Activated naive CD4-positive, alpha-beta T cell treated with anti-CD3 and anti-CD28 coated beads for 36 hours (primary cell): ENCODE measurements at regions not wholly inside any gene's neighbourhood (a gene's known extent, or its start where the extent isn't known, plus 50 kb on each side); places are given as distances from the start of the nearest gene placed in this dataset.

Experiments used
- CTCF ChIA-PET: fragments of 350-600 bp; sonication (Branson Sonifier 250); formaldehyde crosslinking; loops from one replicate; lab custom pipeline; 2021; ENCODE audit warnings: antibody characterized with exemption; lab: Charles Lee
- DNase-seq: peaks from one replicate; pipeline ENCODE4 v3.0.0-alpha.2; 2020
- H3K27ac Mint-ChIP-seq: one replicate; pipeline ENCODE4 v1.8.0; 2021; ENCODE audit warnings: mild to moderate bottlenecking, mixed read lengths
- H3K27me3 Mint-ChIP-seq: one replicate; pipeline ENCODE4 v1.8.0; 2021; ENCODE audit warnings: low read depth, mixed read lengths
- H3K36me3 Mint-ChIP-seq: one replicate; pipeline ENCODE4 v1.8.0; 2021; ENCODE audit warnings: low read depth, mixed read lengths
- H3K4me1 Mint-ChIP-seq: one replicate; pipeline ENCODE4 v1.8.0; 2021; ENCODE audit warnings: low read depth, mixed read lengths
- H3K4me3 Mint-ChIP-seq: one replicate; pipeline ENCODE4 v1.8.0; 2021; ENCODE audit warnings: mild to moderate bottlenecking, moderate library complexity, mixed read lengths
- H3K9me3 Mint-ChIP-seq: one replicate; pipeline ENCODE4 v1.8.0; 2021; ENCODE audit warnings: mixed read lengths
- intact Hi-C: fragments of 100-400 bp; cut with micrococcal nuclease; formaldehyde crosslinking; loops from one replicate; pipeline ENCODE4 v1.15.1; 2023

DNA sequence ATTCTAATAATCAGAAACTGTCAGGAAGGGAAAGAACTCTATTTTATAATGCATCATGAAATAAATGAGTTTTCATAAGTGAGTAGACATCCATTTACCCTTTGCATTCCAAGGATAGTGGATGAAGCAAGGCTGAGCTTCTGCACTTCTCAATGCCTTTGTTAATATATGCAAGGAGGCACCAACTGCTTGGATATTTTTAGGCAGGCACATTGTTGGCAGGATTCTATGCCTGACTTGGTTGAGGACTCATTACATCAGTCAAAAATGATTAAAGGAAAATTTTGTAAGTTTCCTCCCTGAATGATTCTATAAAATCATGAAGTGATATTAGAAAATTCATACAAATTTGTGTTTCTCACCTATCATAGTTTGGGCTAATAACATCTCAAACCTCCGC is 612.2 kb upstream of the POM121L12 start:
- Mint-ChIP-seq H3K27me3 (no peaks in the 10 kb centered on the region), H3K4me3 (no peak overlapping the region), H3K27ac (no peak overlapping the region), H3K9me3 (peaks cover 3% of the 10 kb centered on the region), H3K36me3 (no peaks in the 10 kb centered on the region), H3K4me1 (no peaks in the 10 kb centered on the region)
- CTCF ChIA-PET: no interaction called here
- DNase-seq: no peak
- intact Hi-C loops: no loop called here

DNA sequence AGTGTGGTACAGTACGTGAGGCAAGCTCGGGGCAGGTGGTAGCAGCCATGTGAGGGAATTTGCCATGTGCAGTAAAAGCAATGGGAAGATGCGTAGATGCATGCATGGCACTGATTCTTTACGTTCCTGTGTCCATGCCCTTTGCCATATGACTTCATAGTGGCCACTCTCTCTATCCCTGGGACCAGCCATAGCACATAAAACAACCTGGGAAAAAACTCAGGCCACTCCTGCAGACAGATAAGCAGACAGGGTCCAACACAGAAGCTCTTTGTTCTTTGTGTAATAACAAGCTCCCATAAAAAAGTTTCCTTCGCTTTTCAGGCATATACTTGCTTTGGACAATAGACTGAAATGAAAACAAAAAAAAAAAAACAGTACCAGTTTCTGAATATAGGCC is 622.4 kb upstream of the POM121L12 start:
- Mint-ChIP-seq H3K36me3 (no peaks in the 10 kb centered on the region), H3K27ac (no peak overlapping the region), H3K4me3 (no peak overlapping the region), H3K4me1 (no peaks in the 10 kb centered on the region), H3K27me3 (no peaks in the 10 kb centered on the region), H3K9me3 (peaks cover 2% of the 10 kb centered on the region)
- no peak for DNase-seq
- CTCF ChIA-PET: no interaction called here
- intact Hi-C loops: no loop called here

DNA sequence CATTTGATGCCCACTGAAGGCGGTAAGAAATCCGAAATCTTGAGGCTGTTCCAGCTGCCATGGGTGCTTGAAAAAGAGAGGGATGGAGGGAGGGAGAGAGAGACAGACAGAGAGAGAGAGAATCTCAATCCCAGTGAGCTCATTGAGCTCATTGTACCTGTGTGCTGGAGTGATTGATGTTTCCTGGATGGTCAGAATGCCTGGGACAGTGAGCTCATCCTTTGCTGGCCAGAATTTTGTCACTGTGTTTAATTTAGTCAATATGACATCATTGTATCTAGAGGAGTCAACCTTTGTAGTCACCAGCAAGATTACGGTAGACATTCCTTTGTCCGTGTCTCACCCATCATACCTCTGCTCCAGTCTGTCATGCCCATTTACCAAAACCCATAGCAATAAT is 625.4 kb upstream of the POM121L12 start:
- no peaks in the 10 kb centered on the region for H3K4me1 Mint-ChIP-seq
- intact Hi-C loops: no loop called here
- H3K9me3 Mint-ChIP-seq: peaks cover 2% of the 10 kb centered on the region
- no peak for DNase-seq
- no peak overlapping the region for H3K27ac Mint-ChIP-seq
- H3K27me3 Mint-ChIP-seq: no peaks in the 10 kb centered on the region
- H3K4me3 Mint-ChIP-seq: no peak overlapping the region
- CTCF ChIA-PET: no interaction called here
- H3K36me3 Mint-ChIP-seq: no peaks in the 10 kb centered on the region

DNA sequence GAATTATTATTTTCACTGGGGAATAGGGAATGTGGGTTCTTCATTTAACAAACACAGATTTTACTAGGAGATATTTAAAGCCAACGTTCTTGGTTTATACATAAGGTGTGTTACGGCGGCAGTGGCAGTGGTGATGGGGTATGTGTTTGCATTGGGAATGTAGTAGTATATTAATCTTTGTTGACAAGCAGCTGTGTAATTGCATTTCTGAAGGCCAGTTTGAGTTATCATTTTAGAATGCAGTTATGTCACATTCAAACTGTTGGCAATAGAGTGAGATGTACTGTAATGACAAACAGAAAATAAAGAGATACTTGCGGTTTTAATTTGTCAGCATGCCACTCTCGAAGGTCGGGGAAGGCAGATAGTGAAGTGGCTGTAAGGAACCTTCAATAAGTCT is 628.6 kb upstream of the POM121L12 start:
- Mint-ChIP-seq H3K4me3 (no peak overlapping the region), H3K4me1 (no peaks in the 10 kb centered on the region), H3K27ac (no peak overlapping the region), H3K27me3 (no peaks in the 10 kb centered on the region), H3K9me3 (peaks cover 2% of the 10 kb centered on the region), H3K36me3 (no peaks in the 10 kb centered on the region)
- no peak for DNase-seq
- intact Hi-C loops: no loop called here
- CTCF ChIA-PET: no interaction called here

DNA sequence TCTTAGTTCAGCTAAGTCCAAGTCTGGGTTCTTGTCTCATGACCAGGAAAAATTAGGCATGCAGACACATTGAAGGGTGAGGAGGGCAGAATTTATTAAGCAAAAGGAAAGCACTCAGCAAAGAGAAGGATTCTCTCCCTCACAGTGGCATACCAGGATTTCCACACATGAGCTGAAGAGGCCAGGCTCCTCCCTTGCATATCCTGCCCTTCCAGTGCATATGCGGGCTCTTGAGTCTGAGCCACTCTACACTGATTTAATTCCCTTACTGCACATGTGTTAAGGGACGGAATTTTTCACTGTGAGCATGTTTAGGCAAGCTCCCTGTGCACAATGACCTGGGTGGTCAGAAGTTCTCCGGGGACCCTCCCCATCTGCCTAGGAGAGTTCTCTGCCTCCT is 652.7 kb upstream of the POM121L12 start:
- Mint-ChIP-seq H3K4me1 (no peaks in the 10 kb centered on the region), H3K27ac (no peak overlapping the region), H3K9me3 (peaks cover 15% of the 10 kb centered on the region), H3K27me3 (no peaks in the 10 kb centered on the region), H3K36me3 (no peaks in the 10 kb centered on the region), H3K4me3 (no peak overlapping the region)
- intact Hi-C loops: no loop called here
- CTCF ChIA-PET: no interaction called here
- no peak for DNase-seq

DNA sequence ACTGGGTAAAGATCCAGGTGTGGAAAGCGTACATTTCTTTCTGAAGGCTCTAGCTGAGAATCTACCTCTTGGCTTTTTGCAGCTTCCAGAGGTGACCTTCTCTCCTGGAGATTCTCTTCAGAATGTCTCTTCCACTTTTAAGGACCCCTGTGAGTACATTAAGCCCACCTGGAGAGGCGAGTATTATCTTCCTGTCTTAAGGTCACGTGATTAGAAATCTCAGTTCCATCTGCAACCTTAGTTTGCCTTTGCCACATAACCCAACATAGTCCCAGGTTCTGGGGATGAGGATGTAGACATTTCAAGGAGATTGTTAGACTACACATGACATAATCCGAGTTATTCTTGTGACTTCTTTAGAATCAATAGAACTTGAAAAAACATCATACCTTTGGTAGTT is 665.5 kb upstream of the POM121L12 start:
- DNase-seq: no peak
- no peaks in the 10 kb centered on the region for H3K4me1 Mint-ChIP-seq
- intact Hi-C loops: no loop called here
- no peak overlapping the region for H3K27ac Mint-ChIP-seq
- H3K27me3 Mint-ChIP-seq: no peaks in the 10 kb centered on the region
- no peaks in the 10 kb centered on the region for H3K36me3 Mint-ChIP-seq
- CTCF ChIA-PET: no interaction called here
- H3K9me3 Mint-ChIP-seq: peaks cover 8% of the 10 kb centered on the region
- no peak overlapping the region for H3K4me3 Mint-ChIP-seq

DNA sequence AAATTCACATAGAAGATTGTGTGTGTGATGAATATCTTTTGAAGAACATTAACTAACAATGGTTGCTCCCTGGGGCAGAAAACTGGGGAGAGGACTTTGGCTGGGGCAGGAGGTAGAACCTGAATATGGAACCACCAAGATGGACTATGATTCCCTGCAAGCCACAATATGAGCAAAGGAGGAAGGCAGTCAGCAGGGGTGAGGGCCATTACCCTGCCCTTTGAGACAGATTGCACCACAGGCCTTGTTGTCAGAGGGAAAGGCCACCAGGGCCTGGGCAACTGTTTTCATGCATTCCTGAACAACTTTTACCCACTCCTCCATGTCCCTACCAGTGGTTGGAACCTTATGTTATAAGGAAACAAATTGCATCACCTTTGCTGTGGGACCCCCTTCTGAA is 670.1 kb upstream of the POM121L12 start:
- H3K36me3 Mint-ChIP-seq: no peaks in the 10 kb centered on the region
- H3K4me3 Mint-ChIP-seq: no peak overlapping the region
- intact Hi-C loops: no loop called here
- H3K27ac Mint-ChIP-seq: no peak overlapping the region
- no peak for DNase-seq
- H3K27me3 Mint-ChIP-seq: no peaks in the 10 kb centered on the region
- no peaks in the 10 kb centered on the region for H3K4me1 Mint-ChIP-seq
- CTCF ChIA-PET: no interaction called here
- H3K9me3 Mint-ChIP-seq: peaks cover 10% of the 10 kb centered on the region

DNA sequence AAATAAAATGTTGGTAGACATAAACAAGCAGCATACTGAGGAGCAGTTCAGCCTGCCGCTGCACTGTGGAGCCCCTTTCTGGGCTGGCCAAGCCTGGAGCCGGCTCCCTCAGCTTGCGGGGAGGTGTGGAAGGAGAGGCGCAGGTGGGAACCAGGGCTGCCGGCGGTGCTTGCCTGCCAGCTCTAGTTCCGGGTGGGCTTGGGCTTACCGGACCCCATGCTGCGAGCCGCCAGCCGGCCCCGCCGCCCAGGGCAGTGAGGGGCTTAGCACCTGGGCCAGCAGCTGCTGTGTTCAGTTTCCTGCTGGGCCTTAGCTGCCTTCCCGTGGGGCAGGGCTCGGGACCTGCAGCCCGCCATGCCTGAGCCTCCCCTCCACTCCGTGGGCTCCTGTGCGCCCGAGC is 672.9 kb upstream of the POM121L12 start:
- H3K27me3 Mint-ChIP-seq: no peaks in the 10 kb centered on the region
- no peak overlapping the region for H3K4me3 Mint-ChIP-seq
- CTCF ChIA-PET: no interaction called here
- peaks cover 11% of the 10 kb centered on the region for H3K9me3 Mint-ChIP-seq
- H3K36me3 Mint-ChIP-seq: no peaks in the 10 kb centered on the region
- H3K4me1 Mint-ChIP-seq: no peaks in the 10 kb centered on the region
- H3K27ac Mint-ChIP-seq: no peak overlapping the region
- DNase-seq: no peak
- intact Hi-C loops: no loop called here

DNA sequence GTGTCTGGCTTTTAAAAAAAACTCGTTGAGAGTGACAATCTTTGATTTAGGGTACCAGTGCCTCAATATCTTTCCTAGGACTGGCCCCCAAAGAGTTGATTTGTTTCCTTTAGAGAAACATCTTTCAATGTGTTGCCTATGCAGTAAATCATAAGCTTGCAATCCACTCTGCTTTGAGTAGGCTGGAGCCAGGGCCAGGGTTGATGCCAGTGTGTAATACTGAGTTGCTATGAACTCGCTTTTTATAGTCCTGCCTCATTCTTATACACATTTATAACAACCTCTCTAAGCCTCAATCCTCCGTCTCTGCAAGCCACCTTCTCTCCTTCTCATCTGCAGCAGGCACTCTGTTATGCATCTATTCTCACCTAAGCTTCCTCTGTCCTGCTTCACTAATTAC is 674.9 kb upstream of the POM121L12 start:
- CTCF ChIA-PET: no interaction called here
- Mint-ChIP-seq H3K4me1 (no peaks in the 10 kb centered on the region), H3K27ac (no peak overlapping the region), H3K36me3 (no peaks in the 10 kb centered on the region), H3K4me3 (no peak overlapping the region), H3K9me3 (peaks cover 13% of the 10 kb centered on the region), H3K27me3 (no peaks in the 10 kb centered on the region)
- DNase-seq: no peak
- intact Hi-C loops: no loop called here

DNA sequence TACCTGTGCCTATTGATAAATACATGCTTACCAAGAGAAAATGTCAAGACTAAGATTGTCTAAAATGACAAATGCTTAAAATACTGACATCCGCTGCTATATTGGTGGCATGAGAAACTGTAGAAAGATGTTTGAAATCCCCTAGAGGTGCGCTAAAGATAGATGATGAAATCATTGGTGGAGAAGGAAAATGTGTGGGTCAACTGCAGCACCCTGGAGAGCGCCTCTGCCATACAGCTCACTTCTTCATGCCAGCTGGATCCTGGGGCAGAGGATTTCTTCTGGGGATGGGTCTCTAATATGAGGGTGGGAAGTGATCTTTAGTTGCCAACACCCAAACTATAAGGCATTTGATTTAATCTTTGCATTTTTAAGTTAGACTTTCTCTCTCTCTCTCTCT is 680.4 kb upstream of the POM121L12 start:
- Mint-ChIP-seq H3K4me1 (no peaks in the 10 kb centered on the region), H3K27me3 (no peaks in the 10 kb centered on the region), H3K4me3 (no peak overlapping the region), H3K36me3 (no peaks in the 10 kb centered on the region), H3K9me3 (peaks cover 10% of the 10 kb centered on the region), H3K27ac (no peak overlapping the region)
- intact Hi-C loops: no loop called here
- no peak for DNase-seq
- CTCF ChIA-PET: no interaction called here

DNA sequence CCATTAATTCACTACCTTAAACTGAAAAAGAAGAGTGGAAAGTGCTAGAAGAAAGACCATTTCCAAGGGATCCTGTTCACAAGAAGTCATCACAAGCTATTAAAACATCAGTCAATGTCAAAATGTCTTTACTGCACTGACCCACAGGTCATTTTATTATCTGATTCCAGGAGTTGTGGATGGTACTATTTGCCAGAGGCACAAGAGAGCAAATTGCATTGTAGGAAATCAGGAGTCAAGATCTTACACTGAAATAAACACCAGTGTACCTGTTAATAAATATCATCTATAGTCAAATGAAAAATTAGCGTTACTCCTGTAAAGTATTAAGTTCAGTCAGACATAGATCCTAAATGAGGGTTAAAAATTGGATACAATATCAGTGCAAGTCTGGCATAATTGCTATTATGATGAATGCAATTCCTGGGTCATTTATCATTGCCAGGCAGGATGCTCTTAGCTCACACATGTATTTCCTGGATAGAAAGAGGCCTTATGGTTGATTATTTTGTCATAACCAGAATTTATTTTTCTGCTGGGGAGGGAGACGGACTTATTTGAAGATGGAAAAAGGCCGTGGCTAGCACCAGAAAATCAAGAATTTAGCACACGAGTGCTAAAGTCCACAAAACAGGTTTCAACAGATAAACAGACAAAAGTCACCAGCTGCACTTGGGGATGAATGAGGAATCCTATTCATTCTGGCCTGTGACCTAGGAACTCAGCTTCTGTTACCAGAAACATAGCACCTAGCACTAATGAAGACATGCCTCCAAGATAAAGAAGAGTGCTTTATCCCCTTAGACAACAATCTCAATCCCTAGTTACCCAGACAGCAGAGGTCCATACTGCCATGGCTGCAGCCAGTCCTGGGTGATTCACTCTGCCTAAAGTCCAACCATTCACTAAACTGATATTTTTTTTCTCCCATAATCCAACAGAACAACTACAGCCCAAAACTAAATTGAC is 683.1 kb upstream of the POM121L12 start:
- intact Hi-C loops: no loop called here
- Mint-ChIP-seq H3K4me1 (no peaks in the 10 kb centered on the region), H3K27ac (no peak overlapping the region)

DNA sequence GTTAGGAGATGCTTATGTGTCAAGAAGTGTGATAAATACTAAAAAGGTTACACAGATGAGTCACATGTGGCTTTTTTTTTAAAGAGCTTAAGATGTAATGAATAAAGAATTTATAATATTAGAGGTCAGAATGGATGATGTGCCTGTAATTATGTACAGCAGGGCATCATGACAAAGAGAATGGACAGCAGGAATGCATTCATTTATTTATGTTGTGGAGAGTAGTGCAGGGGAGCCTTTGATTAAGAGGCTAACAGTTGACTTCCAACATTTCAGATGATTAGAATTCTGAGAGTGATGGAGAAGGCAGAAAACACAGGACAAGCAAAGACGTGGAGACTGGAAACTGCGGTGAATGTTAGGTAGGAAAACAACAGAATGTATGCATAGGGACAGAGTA is 691.4 kb upstream of the POM121L12 start:
- no peaks in the 10 kb centered on the region for H3K36me3 Mint-ChIP-seq
- no peak overlapping the region for H3K4me3 Mint-ChIP-seq
- H3K27me3 Mint-ChIP-seq: no peaks in the 10 kb centered on the region
- H3K27ac Mint-ChIP-seq: no peak overlapping the region
- CTCF ChIA-PET: no interaction called here
- DNase-seq: no peak
- intact Hi-C loops: no loop called here
- no peaks in the 10 kb centered on the region for H3K4me1 Mint-ChIP-seq
- peaks cover 11% of the 10 kb centered on the region for H3K9me3 Mint-ChIP-seq

More for the DNA sequence above, 683.1 kb upstream of the POM121L12 start:
- H3K4me3 Mint-ChIP-seq: no peak overlapping the region
- H3K27me3 Mint-ChIP-seq: no peaks in the 10 kb centered on the region
- CTCF ChIA-PET: interaction anchor here (0.5 kb wide), 1 partner anchor 142 kb away, joined by 5 read pairs; no protein-coding TSS in a partner anchor
- DNase-seq: no peak
- H3K36me3 Mint-ChIP-seq: no peaks in the 10 kb centered on the region
- H3K9me3 Mint-ChIP-seq: peaks cover 7% of the 10 kb centered on the region

DNA sequence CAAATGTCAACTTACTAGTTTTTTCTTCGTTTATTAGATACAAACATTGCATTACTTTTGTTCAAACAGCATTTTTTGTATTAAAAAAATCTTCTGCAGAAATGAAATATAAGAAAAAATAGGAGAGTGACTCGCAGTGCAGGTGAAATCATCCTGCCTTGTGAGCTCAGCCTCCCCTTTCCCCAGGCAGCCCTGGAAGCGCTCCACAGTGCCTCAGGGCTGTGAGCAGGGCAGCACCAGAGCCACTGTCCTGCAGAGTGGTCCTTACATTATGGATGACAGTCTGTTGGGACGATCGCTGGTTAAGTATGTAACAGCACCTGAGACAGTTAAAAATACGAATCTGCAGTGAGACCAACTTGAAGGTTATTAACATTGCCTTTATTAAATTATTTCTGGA is 695.4 kb upstream of the POM121L12 start:
- no peak for DNase-seq
- peaks cover 9% of the 10 kb centered on the region for H3K9me3 Mint-ChIP-seq
- intact Hi-C loops: no loop called here
- H3K36me3 Mint-ChIP-seq: no peaks in the 10 kb centered on the region
- H3K27me3 Mint-ChIP-seq: no peaks in the 10 kb centered on the region
- H3K4me1 Mint-ChIP-seq: no peaks in the 10 kb centered on the region
- no peak overlapping the region for H3K27ac Mint-ChIP-seq
- no peak overlapping the region for H3K4me3 Mint-ChIP-seq
- CTCF ChIA-PET: no interaction called here
